H1 (cell line): ENCODE measurements at regions not wholly inside any gene's neighbourhood (a gene's known extent, or its start where the extent isn't known, plus 50 kb on each side); places are given as distances from the start of the nearest gene placed in this dataset.
"Not testable (repeated sequence)": the region's sequence is repeated elsewhere in the genome, so short reads cannot be mapped to it uniquely, and the experiment has no call there.

Source experiments
- CTCF ChIA-PET: fragments of 300-600 bp; sonication (Branson Sonifier 250); formaldehyde crosslinking; loops from one replicate; lab custom pipeline; 2021; ENCODE audit not compliant: partially characterized antibody; lab: Charles Lee
- POLR2A ChIA-PET: fragments of 300-600 bp; sonication (Branson Sonifier 250); formaldehyde crosslinking; loops from one replicate; lab custom pipeline; 2021; ENCODE audit warnings: inconsistent platforms; ENCODE audit not compliant: partially characterized antibody; lab: Charles Lee
- DNase-seq, 2 experiments: peaks; one replicate each; pipeline versions ENCODE4 v3.0.0 to v3.0.0-alpha.2; 2010 to 2022; ENCODE audit warnings: low spot score in 2 of 2, low read depth in 1 of 2, mixed read lengths in 1 of 2
- FAIRE-seq: peaks from 2 replicates; lab custom pipeline; 2011; peaks lifted over from hg19 to GRCh38; lab: Jason Lieb, UNC
- H2AFZ ChIP-seq: 2 replicates; pipeline ENCODE4 v1.8.1; 2012; ENCODE audit warnings: low read length, inconsistent platforms
- H2AK5ac ChIP-seq: 2 replicates; pipeline ENCODE4 v1.6.1; 2013; ENCODE audit warnings: low read depth, low read length
- H2BK120ac ChIP-seq: replicated peaks from 2 replicates; pipeline ENCODE3; 2013; ENCODE audit warnings: low read depth, low read length, inconsistent platforms
- H2BK12ac ChIP-seq: 2 replicates; pipeline ENCODE4 v1.6.1; 2013; ENCODE audit warnings: low read depth, low read length
- H2BK15ac ChIP-seq: 2 replicates; pipeline ENCODE4 v1.6.1; 2013; ENCODE audit warnings: low read length
- H2BK20ac ChIP-seq: 2 replicates; pipeline ENCODE4 v1.6.1; 2013; ENCODE audit warnings: low read length
- H2BK5ac ChIP-seq: 2 replicates; pipeline ENCODE4 v1.6.1; 2013; ENCODE audit warnings: low read depth, low read length
- H3K14ac ChIP-seq: 2 replicates; pipeline ENCODE4 v1.6.1; 2013; ENCODE audit warnings: inconsistent platforms; ENCODE audit not compliant: insufficient read length
- H3K18ac ChIP-seq: 2 replicates; pipeline ENCODE4 v1.6.1; 2013; ENCODE audit warnings: low read length; ENCODE audit errors: extremely low read depth
- H3K23ac ChIP-seq: 2 replicates; pipeline ENCODE4 v1.6.1; 2013; ENCODE audit warnings: inconsistent platforms; ENCODE audit not compliant: insufficient read length
- H3K23me2 ChIP-seq: 2 replicates; pipeline ENCODE4 v1.6.1; 2013; ENCODE audit warnings: low read depth, low read length
- H3K27ac ChIP-seq: 2 replicates; pipeline ENCODE4 v1.6.1; 2011; ENCODE audit warnings: low read depth, low read length, inconsistent platforms
- H3K27me3 ChIP-seq, 4 experiments: replicated peaks in 1 of 4; 1 replicate in 1 of 4; 2 replicates in 3 of 4; pipeline versions ENCODE4 v1.6.1 to v1.8.1; 2011 to 2013; ENCODE audit warnings: low read length in 3 of 4, mild to moderate bottlenecking in 3 of 4, inconsistent platforms in 2 of 4, mixed read lengths in 2 of 4, moderate library complexity in 1 of 4; ENCODE audit not compliant: control insufficient read depth in 3 of 4, insufficient read depth in 3 of 4; ENCODE audit errors: extremely low read depth in 1 of 4
- H3K36me3 ChIP-seq, 4 experiments: 2 replicates each; pipeline versions ENCODE4 v1.6.1 to v1.8.1; 2011 to 2013; ENCODE audit warnings: mild to moderate bottlenecking in 4 of 4, low read length in 3 of 4, moderate library complexity in 2 of 4, control low read depth in 1 of 4, inconsistent platforms in 1 of 4; ENCODE audit not compliant: insufficient read depth in 4 of 4, control insufficient read depth in 2 of 4
- H3K4ac ChIP-seq: replicated peaks from 2 replicates; pipeline ENCODE3; 2013; ENCODE audit warnings: low read length, low read depth, mixed read lengths, inconsistent platforms; ENCODE audit not compliant: insufficient read length
- H3K4me1 ChIP-seq, 4 experiments: replicated peaks in 1 of 4; 1 replicate in 1 of 4; 2 replicates in 3 of 4; pipeline versions ENCODE4 v1.6.1 to v1.8.1; 2011 to 2013; ENCODE audit warnings: low read length in 3 of 4, inconsistent platforms in 2 of 4, mixed read lengths in 1 of 4; ENCODE audit not compliant: insufficient read depth in 4 of 4, control insufficient read depth in 3 of 4
- H3K4me2 ChIP-seq, 2 experiments: 2 replicates each; pipeline versions ENCODE4 v1.6.1 to v1.8.1; 2011 to 2013; ENCODE audit warnings: low read depth in 2 of 2, low read length in 2 of 2, control low read depth in 1 of 2, inconsistent platforms in 1 of 2, mild to moderate bottlenecking in 1 of 2; ENCODE audit not compliant: insufficient read depth in 1 of 2
- H3K4me3 ChIP-seq, 4 experiments: fragments of 200-600, 300-600 bp in 1 of 4; sonication (generic), shearing (Covaris generic), sonication (Bioruptor Twin) in 1 of 4; 2 replicates each; pipeline versions ENCODE4 v1.5.1 to v1.8.1; 2011 to 2016; ENCODE audit warnings: low read length in 4 of 4, low read depth in 3 of 4, control low read depth in 2 of 4, inconsistent platforms in 2 of 4, mild to moderate bottlenecking in 2 of 4, mixed read lengths in 1 of 4, moderate library complexity in 1 of 4; ENCODE audit not compliant: insufficient read depth in 2 of 4; ENCODE audit errors: extremely low read depth in 1 of 4
- H3K56ac ChIP-seq: replicated peaks from 2 replicates; pipeline ENCODE3; 2013; ENCODE audit warnings: low read depth, mild to moderate bottlenecking, mixed read lengths, low read length, inconsistent platforms; ENCODE audit not compliant: insufficient read length
- H3K79me1 ChIP-seq: 2 replicates; pipeline ENCODE4 v1.6.1; 2013; ENCODE audit warnings: low read depth, low read length, control low read depth
- H3K79me2 ChIP-seq, 2 experiments: 2 replicates each; pipeline versions ENCODE4 v1.6.1 to v1.8.1; 2012 to 2013; ENCODE audit warnings: low read length in 2 of 2, mild to moderate bottlenecking in 2 of 2, inconsistent platforms in 1 of 2; ENCODE audit not compliant: insufficient read depth in 2 of 2, control insufficient read depth in 1 of 2
- H3K9ac ChIP-seq, 4 experiments: replicated peaks in 1 of 4; 1 replicate in 1 of 4; 2 replicates in 3 of 4; pipeline versions ENCODE4 v1.6.1 to v1.8.1; 2011 to 2013; ENCODE audit warnings: low read depth in 3 of 4, low read length in 3 of 4, control low read depth in 2 of 4, mild to moderate bottlenecking in 2 of 4, moderate library complexity in 2 of 4, inconsistent platforms in 1 of 4; ENCODE audit errors: extremely low read depth in 1 of 4
- H3K9me3 ChIP-seq, 2 experiments: 2 replicates each; pipeline versions ENCODE4 v1.6.1 to v1.8.1; 2012 to 2013; ENCODE audit warnings: mild to moderate bottlenecking in 2 of 2, moderate library complexity in 2 of 2, control low read depth in 1 of 2, inconsistent platforms in 1 of 2, low read depth in 1 of 2, low read length in 1 of 2, mixed read lengths in 1 of 2; ENCODE audit not compliant: insufficient read depth in 2 of 2
- H4K20me1 ChIP-seq, 2 experiments: replicated peaks in 1 of 2; 2 replicates each; pipeline versions ENCODE3 to v1.8.1; 2011 to 2013; ENCODE audit warnings: inconsistent platforms in 2 of 2, low read length in 2 of 2, mild to moderate bottlenecking in 1 of 2; ENCODE audit not compliant: insufficient read depth in 2 of 2, control insufficient read depth in 1 of 2
- H4K5ac ChIP-seq: 2 replicates; pipeline ENCODE4 v1.6.1; 2013; ENCODE audit warnings: low read length, low read depth, mixed read lengths, inconsistent platforms; ENCODE audit not compliant: insufficient read length
- H4K8ac ChIP-seq: 2 replicates; pipeline ENCODE4 v1.8.0; 2013; ENCODE audit warnings: mild to moderate bottlenecking, moderate library complexity, low read length, inconsistent platforms; ENCODE audit not compliant: insufficient read depth; ENCODE audit errors: extremely low read depth
- H4K91ac ChIP-seq: replicated peaks from 2 replicates; pipeline ENCODE3; 2013; ENCODE audit warnings: low read length, mixed read lengths, inconsistent platforms; ENCODE audit not compliant: insufficient read length
- WGBS, 2 experiments: shearing (Covaris generic) in 1 of 2; methylation state at CpG; one replicate each; pipeline versions ENCODE4 v1.1.6 to v1.1.7; 2013 to 2015; ENCODE audit warnings: low lambda C conversion rate in 2 of 2, mixed read lengths in 2 of 2, inconsistent platforms in 1 of 2, low coverage in 1 of 2, missing lambda C conversion rate in 1 of 2; ENCODE audit not compliant: insufficient replicate concordance in 2 of 2, insufficient coverage in 1 of 2, insufficient read length in 1 of 2; ENCODE audit errors: extremely low coverage in 1 of 2, missing lambda C conversion rate in 1 of 2; 5-methylcytosine and 5-hydroxymethylcytosine counted together

GRCh38 chr5:121106721-121107690 is 642.9 kb downstream of the PRR16 start:
- POLR2A ChIA-PET, H3K23ac ChIP-seq, H2BK120ac ChIP-seq, H3K9ac ChIP-seq, H3K36me3 ChIP-seq, FAIRE-seq, H3K56ac ChIP-seq, H3K4me2 ChIP-seq, H2AFZ ChIP-seq, H2AK5ac ChIP-seq, H2BK20ac ChIP-seq, H3K27me3 ChIP-seq, H3K4ac ChIP-seq, H4K5ac ChIP-seq, H3K79me1 ChIP-seq, H3K18ac ChIP-seq, H3K27ac ChIP-seq, H3K4me1 ChIP-seq, H2BK12ac ChIP-seq, DNase-seq, H2BK15ac ChIP-seq, H3K4me3 ChIP-seq, H3K23me2 ChIP-seq, H3K79me2 ChIP-seq, H4K20me1 ChIP-seq, H2BK5ac ChIP-seq, H3K14ac ChIP-seq, H4K8ac ChIP-seq, H4K91ac ChIP-seq: not testable (repeated sequence)
- CTCF ChIA-PET, result interaction anchor here (0.6 to 1.2 kb wide), 2 partner anchors 116 to 121 kb away, joined by 3 read pairs; no protein-coding TSS in a partner anchor
- 90% methylated on average over 31 of the region's 33 CpGs; no CpG with 5 or more reads in 1 of the 2 experiments for WGBS, 2 experiments
- H3K9me3 ChIP-seq, result peaks cover 0 to 12% of the 10 kb centered on the region in 2 experiments; a peak in 1 of 4 replicates
